ENCODE measurements at regions not wholly inside any gene's neighbourhood (a gene's known extent, or its start where the extent isn't known, plus 50 kb on each side); places are given as distances from the start of the nearest gene placed in this dataset.
"Not testable (repeated sequence)": the region's sequence is repeated elsewhere in the genome, so short reads cannot be mapped to it uniquely, and the experiment has no call there.

- TF ChIP-seq CTCF (IDR thresholded peaks at IDR 0.05; ENCODE audit: insufficient read depth, low read length, poor library complexity, severe bottlenecking); EZH2phosphoT487 (conservative IDR thresholded peaks at IDR 0.05; ENCODE audit: low read length): not testable (repeated sequence)
Measured at GRCh38 chr7:156565002-156565401, 75.6 kb upstream of the RNF32 start.
